CD4-positive, alpha-beta T cell treated with Interleukin-15 for 1 hour (primary cell): ENCODE measurements at regions not wholly inside any gene's neighbourhood (a gene's known extent, or its start where the extent isn't known, plus 50 kb on each side); places are given as distances from the start of the nearest gene placed in this dataset.
"Not testable (repeated sequence)": the region's sequence is repeated elsewhere in the genome, so short reads cannot be mapped to it uniquely, and the experiment has no call there.

Source experiments
- DNase-seq: peaks from one replicate; pipeline ENCODE4 v3.0.0-alpha.2; 2020

- no peak for DNase-seq
Measured at GRCh38 chr9:79489261-79490000, 82.3 kb upstream of the TLE4 start.

DNA sequence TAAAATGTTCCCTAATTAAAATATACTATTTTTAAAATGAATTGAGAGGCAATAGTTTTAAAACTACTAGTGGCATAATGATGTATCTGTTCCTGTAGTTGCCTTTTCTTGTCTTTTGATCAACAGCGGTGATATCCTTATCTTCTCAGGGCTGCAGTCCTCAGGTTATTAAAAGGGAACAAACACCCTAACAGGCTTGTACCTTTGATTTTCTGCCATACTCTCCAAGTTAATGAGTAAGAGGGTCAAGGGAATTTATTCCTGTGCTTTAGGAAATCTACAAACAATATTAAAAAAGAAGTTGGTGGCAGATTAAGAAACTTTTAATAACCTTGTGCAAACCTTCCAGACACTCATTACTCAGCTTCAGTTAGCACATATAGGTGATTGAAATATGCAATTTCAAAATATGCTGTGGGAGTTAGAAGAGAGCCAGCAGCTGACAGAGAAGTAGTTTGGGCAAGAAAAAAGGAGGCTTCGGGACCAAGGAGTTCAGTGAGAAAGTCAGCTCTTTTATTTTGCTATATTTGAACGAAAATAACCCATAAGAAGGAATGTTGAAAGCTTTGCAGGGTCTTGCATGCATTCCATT, 81.0 kb upstream of the TLE4 start:
- no peak for DNase-seq

DNA sequence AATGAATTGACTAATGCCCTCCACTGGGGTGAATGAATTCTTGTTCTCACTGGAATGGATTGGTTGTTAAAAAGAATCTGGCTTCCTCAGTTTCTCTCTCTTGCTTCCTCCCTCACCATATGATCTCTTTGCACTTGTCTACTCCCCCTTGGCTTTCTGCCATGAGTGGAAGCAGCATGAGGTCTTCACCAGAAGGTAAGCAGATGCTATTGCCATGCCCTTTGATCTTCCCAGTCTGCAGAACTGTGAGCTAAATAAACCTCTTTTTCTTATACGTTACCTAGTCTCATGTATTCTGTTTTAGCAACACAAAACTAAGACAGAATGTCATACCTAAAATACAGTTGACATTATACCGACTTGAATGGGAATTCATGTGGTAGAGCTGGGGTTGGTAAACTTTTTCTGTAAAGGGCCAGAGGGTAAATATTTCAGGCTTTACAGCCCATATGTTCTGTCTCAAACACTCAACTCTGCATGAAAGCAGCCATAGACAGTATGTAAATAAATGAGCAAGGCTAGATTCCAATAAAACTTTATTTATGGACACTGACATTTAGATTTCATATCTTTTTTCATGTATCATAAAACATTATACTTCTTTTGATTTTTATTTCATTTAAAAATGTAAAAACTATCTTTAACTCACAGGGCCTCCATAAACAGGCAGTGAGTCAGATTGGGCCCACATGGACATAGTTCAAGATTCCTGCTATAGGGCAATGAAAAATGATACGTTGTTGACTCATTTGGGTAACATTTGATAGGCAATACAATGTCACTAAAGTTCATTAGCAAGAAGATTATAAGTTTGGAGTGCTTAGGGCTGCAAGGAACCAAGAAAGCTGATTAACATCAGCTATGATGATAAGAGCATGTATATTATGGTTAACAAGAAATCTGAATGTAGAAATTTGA, 79.4 kb upstream of the TLE4 start:
- DNase-seq = no peak

GRCh38 chr9:79500196-79500864, 71.4 kb upstream of the TLE4 start:
- DNase-seq = not testable (repeated sequence)

- DNase-seq = no peak
Measured at GRCh38 chr9:79501546-79501945, 70.2 kb upstream of the TLE4 start.

DNA sequence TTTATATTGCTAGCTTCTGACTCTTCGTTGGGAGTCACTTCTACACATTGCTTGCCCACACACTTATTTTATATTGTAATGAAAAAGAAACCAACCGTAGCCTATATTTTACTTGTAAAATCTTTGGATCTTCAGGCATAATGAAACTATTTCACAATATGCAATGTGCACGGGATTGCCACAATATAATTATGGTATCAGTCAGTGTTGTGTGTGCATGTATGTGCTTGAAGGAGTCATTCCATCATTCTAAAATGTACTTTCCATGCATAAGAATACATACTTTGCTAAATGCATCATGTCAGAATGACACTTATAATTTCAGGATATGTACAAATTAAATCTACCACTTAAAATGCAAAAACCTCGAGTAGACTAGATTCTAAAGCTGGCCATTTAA, 64.0 kb upstream of the TLE4 start:
- no peak for DNase-seq

- no peak for DNase-seq
Measured at GRCh38 chr9:79512251-79512650, 59.5 kb upstream of the TLE4 start.
